OCI-LY3 (cell line): ENCODE measurements at regions not wholly inside any gene's neighbourhood (a gene's known extent, or its start where the extent isn't known, plus 50 kb on each side); places are given as distances from the start of the nearest gene placed in this dataset.
"Not testable (repeated sequence)": the region's sequence is repeated elsewhere in the genome, so short reads cannot be mapped to it uniquely, and the experiment has no call there.

Experiments
- CTCF ChIP-seq: fragments of 200-600, 300-600 bp; sonication (generic); IDR thresholded peaks from 2 replicates; pipeline ENCODE4 v1.5.1; 2014; ENCODE audit warnings: antibody characterized with exemption, low read length, low read depth
- EZH2phosphoT487 ChIP-seq: fragments of 200-600 bp; shearing (Covaris generic); IDR thresholded peaks from 2 replicates; pipeline ENCODE4 v1.6.1; 2018; ENCODE audit warnings: antibody characterized with exemption, mixed run types, low read depth

GRCh38 chr21:7943534-7943933, 2577.8 kb upstream of the TPTE start:
- TF ChIP-seq CTCF, EZH2phosphoT487: not testable (repeated sequence)
